PC-9 (cell line): ENCODE measurements at regions not wholly inside any gene's neighbourhood (a gene's known extent, or its start where the extent isn't known, plus 50 kb on each side); places are given as distances from the start of the nearest gene placed in this dataset.

Experiments used
- BruUV-seq: library from RNA; stranded (reverse); fragments of 400-500 nt; replicated peaks from 2 replicates; lab custom pipeline; 2021; lab: Mats Ljungman, UMichigan
- CTCF ChIA-PET: fragments of 300-600 bp; sonication (Branson Sonifier 250); formaldehyde crosslinking; loops from one replicate; lab custom pipeline; 2022; ENCODE audit warnings: antibody characterized with exemption; lab: Charles Lee
- POLR2A ChIA-PET: fragments of 300-600 bp; sonication (Branson Sonifier 250); formaldehyde crosslinking; loops from one replicate; lab custom pipeline; 2022; ENCODE audit warnings: antibody characterized with exemption; ENCODE audit not compliant: unreplicated experiment; lab: Charles Lee
- DNase-seq, 2 experiments: peaks; one replicate each; pipeline versions ENCODE4 v3.0.0 to v3.0.0-alpha.2; 2015 to 2022; ENCODE audit warnings: mixed read lengths in 1 of 2
- H2AFZ ChIP-seq: fragments of 200-600 bp; sonication (generic); 2 replicates; pipeline ENCODE4 v1.8.1; 2017; ENCODE audit warnings: antibody characterized with exemption
- H3F3A ChIP-seq: fragments of 200-600 bp; sonication (generic); 2 replicates; pipeline ENCODE4 v1.8.1; 2017; ENCODE audit warnings: antibody characterized with exemption, mild to moderate bottlenecking, low read depth; ENCODE audit not compliant: insufficient read depth
- H3K27ac ChIP-seq: fragments of 200-600 bp; sonication (generic); 2 replicates; pipeline ENCODE4 v1.6.1; 2016; ENCODE audit warnings: mixed run types
- H3K27me3 ChIP-seq: fragments of 200-600 bp; sonication (generic); 2 replicates; pipeline ENCODE4 v1.6.1; 2016; ENCODE audit warnings: low read depth, mixed run types; ENCODE audit not compliant: insufficient read depth
- H3K36me3 ChIP-seq: fragments of 200-600 bp; sonication (generic); 2 replicates; pipeline ENCODE4 v1.6.1; 2016; ENCODE audit warnings: low read depth, mixed run types
- H3K4me1 ChIP-seq: fragments of 200-600 bp; sonication (generic); replicated peaks from 2 replicates; pipeline ENCODE4 v1.6.1; 2016; ENCODE audit warnings: mixed run types; ENCODE audit not compliant: insufficient read depth
- H3K4me2 ChIP-seq: fragments of 200-600 bp; sonication (generic); 2 replicates; pipeline ENCODE4 v1.6.1; 2017; ENCODE audit warnings: mixed run types
- H3K4me3 ChIP-seq: fragments of 200-600 bp; sonication (generic); 2 replicates; pipeline ENCODE4 v1.6.1; 2016; ENCODE audit warnings: mixed run types
- H3K79me2 ChIP-seq: fragments of 200-600 bp; sonication (generic); 2 replicates; pipeline ENCODE4 v1.6.1; 2017; ENCODE audit warnings: low read depth, mixed run types
- H3K9me2 ChIP-seq: fragments of 200-600 bp; sonication (generic); 2 replicates; pipeline ENCODE4 v1.8.1; 2017; ENCODE audit warnings: mild to moderate bottlenecking; ENCODE audit not compliant: insufficient read depth
- H3K9me3 ChIP-seq: fragments of 200-600 bp; sonication (generic); 2 replicates; pipeline ENCODE4 v1.8.1; 2016; ENCODE audit warnings: low read depth; ENCODE audit not compliant: insufficient read depth
- H4K20me1 ChIP-seq: fragments of 200-600 bp; sonication (generic); 2 replicates; pipeline ENCODE4 v1.8.1; 2017; ENCODE audit not compliant: insufficient read depth
- CTCF ChIP-seq: fragments of 200-600 bp; sonication (generic); conservative IDR thresholded peaks from 2 replicates; pipeline ENCODE4 v1.6.1; 2017; ENCODE audit warnings: mixed run types, antibody characterized with exemption, mild to moderate bottlenecking, moderate library complexity
- EZH2 ChIP-seq: fragments of 200-600 bp; sonication (generic); IDR thresholded peaks from 2 replicates; pipeline ENCODE4 v1.8.0; 2017; ENCODE audit warnings: antibody characterized with exemption, low read depth
- intact Hi-C: fragments of 100-400 bp; cut with micrococcal nuclease; formaldehyde crosslinking; loops from one replicate; pipeline ENCODE4 v1.10.0; 2022; ENCODE audit not compliant: unreplicated experiment

GRCh38 chr2:120530781-120531180 lies 184.8 kb downstream of the INHBB start:
- Histone ChIP-seq H4K20me1 (no peaks in the 10 kb centered on the region), H2AFZ (no peak overlapping the region), H3K27me3 (no peaks in the 10 kb centered on the region), H3K9me2 (no peaks in the 10 kb centered on the region), H3K36me3 (no peaks in the 10 kb centered on the region), H3K4me3 (no peak overlapping the region), H3K4me1 (peaks cover 9% of the 10 kb centered on the region), H3F3A (no peaks in the 10 kb centered on the region; the same call in 1 of the 2 replicates), H3K27ac (no peak overlapping the region), H3K4me2 (no peak overlapping the region), H3K9me3 (no peaks in the 10 kb centered on the region), H3K79me2 (no peaks in the 10 kb centered on the region)
- intact Hi-C loops = no loop called here
- ChIA-PET POLR2A (no interaction called here), CTCF (no interaction called here)
- BruUV-seq = no TSS peak
- TF ChIP-seq CTCF (no peak), EZH2 (no peak)
- no peak for DNase-seq

GRCh38 chr2:120531365-120531764 lies 185.4 kb downstream of the INHBB start:
- Histone ChIP-seq H3K79me2 (no peaks in the 10 kb centered on the region), H4K20me1 (no peaks in the 10 kb centered on the region), H3K36me3 (no peaks in the 10 kb centered on the region), H3K4me2 (no peak overlapping the region), H2AFZ (no peak overlapping the region), H3F3A (no peaks in the 10 kb centered on the region; the same call in 1 of the 2 replicates), H3K27ac (no peak overlapping the region), H3K4me3 (no peak overlapping the region), H3K4me1 (peaks cover 8% of the 10 kb centered on the region), H3K9me3 (no peaks in the 10 kb centered on the region), H3K27me3 (no peaks in the 10 kb centered on the region), H3K9me2 (no peaks in the 10 kb centered on the region)
- POLR2A ChIA-PET = no interaction called here
- intact Hi-C loops = no loop called here
- DNase-seq = no peak
- no TSS peak for BruUV-seq
- TF ChIP-seq EZH2 (no peak), CTCF (no peak)
- CTCF ChIA-PET = no interaction called here

GRCh38 chr2:120531863-120532600 lies 186.1 kb downstream of the INHBB start:
- POLR2A ChIA-PET = no interaction called here
- no peak overlapping the region for H2AFZ ChIP-seq
- no peak for TF ChIP-seq EZH2
- no peak for TF ChIP-seq CTCF
- CTCF ChIA-PET = no interaction called here
- no peaks in the 10 kb centered on the region for H3K9me2 ChIP-seq
- no peak overlapping the region for H3K27ac ChIP-seq
- H3K27me3 ChIP-seq = no peaks in the 10 kb centered on the region
- no peaks in the 10 kb centered on the region for H3K36me3 ChIP-seq
- no TSS peak for BruUV-seq
- H3K4me1 ChIP-seq = peaks cover 8% of the 10 kb centered on the region
- no peak overlapping the region for H3K4me3 ChIP-seq
- H4K20me1 ChIP-seq = no peaks in the 10 kb centered on the region
- H3K79me2 ChIP-seq = no peaks in the 10 kb centered on the region
- no peak overlapping the region for H3K4me2 ChIP-seq
- H3F3A ChIP-seq = no peaks in the 10 kb centered on the region; the same call in 1 of the 2 replicates
- no peak for DNase-seq
- H3K9me3 ChIP-seq = no peaks in the 10 kb centered on the region
- intact Hi-C loops = no loop called here
